ENCODE measurements at regions not wholly inside any gene's neighbourhood (a gene's known extent, or its start where the extent isn't known, plus 50 kb on each side); places are given as distances from the start of the nearest gene placed in this dataset.

DNA sequence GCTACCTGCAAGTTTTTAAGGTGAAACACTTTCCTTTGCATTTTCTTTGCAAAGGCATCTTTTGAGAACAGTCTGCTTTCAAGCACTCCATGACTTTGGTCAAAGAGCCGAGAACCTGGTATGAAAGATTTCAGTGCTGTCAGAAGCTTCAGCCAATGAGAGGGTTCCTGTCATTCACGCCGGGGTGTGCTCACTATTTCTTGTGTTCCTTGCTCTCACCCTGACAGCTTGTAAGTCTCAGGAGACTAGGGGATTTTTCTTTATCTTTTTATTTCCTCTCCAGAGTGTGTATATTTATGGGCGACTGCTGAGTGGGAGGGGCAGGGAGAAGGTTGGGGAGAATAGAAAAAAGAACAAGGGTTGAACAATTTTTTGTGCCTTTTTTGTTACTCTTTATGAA, 334.0 kb downstream of the PSAT1 start:
- no peaks in the 10 kb centered on the region for H3K9me3 Mint-ChIP-seq
- no peaks in the 10 kb centered on the region for H3K36me3 Mint-ChIP-seq
- no peak overlapping the region for H3K27ac Mint-ChIP-seq
- no peak overlapping the region for H3K4me3 Mint-ChIP-seq
- no peak for DNase-seq
- H3K4me1 Mint-ChIP-seq = no peaks in the 10 kb centered on the region
- no peaks in the 10 kb centered on the region for H3K27me3 Mint-ChIP-seq
- CTCF ChIA-PET = no interaction called here

DNA sequence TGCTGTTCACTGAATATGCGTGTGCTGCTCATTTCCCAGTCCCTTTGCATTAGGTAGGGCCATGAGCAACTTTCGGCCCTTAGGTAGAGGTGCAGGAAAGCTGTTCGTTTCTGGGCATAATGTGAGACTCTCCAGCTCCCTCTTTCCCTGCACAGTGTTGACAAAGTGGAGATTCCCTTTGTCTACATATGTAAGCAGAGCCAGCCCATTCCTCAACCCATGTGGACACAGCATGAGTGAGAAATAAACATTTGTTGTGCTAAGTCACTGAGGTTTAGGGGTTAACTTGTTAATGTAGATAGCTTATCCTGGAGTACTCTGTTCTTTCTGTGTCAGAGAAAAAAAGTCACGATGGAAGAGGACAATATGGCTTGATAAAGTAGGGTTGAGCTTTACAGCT, 343.8 kb downstream of the PSAT1 start:
- H3K27ac Mint-ChIP-seq = no peak overlapping the region
- no peaks in the 10 kb centered on the region for H3K9me3 Mint-ChIP-seq
- CTCF ChIA-PET = no interaction called here
- H3K4me1 Mint-ChIP-seq = no peaks in the 10 kb centered on the region
- no peak for DNase-seq
- no peaks in the 10 kb centered on the region for H3K36me3 Mint-ChIP-seq
- H3K4me3 Mint-ChIP-seq = no peak overlapping the region
- no peaks in the 10 kb centered on the region for H3K27me3 Mint-ChIP-seq

- Mint-ChIP-seq H3K27ac (no peak overlapping the region), H3K36me3 (no peaks in the 10 kb centered on the region)
- DNase-seq = no peak
Observed at GRCh38 chr9:78644359-78644758, 347.4 kb downstream of the PSAT1 start.

GRCh38 chr9:78654324-78654723, 357.4 kb downstream of the PSAT1 start:
- no peak for DNase-seq
- CTCF ChIA-PET = no interaction called here
- Mint-ChIP-seq H3K9me3 (peaks cover 1% of the 10 kb centered on the region), H3K27ac (no peak overlapping the region), H3K4me3 (no peak overlapping the region), H3K4me1 (no peaks in the 10 kb centered on the region), H3K27me3 (no peaks in the 10 kb centered on the region), H3K36me3 (no peaks in the 10 kb centered on the region)

More at GRCh38 chr9:78644359-78644758, 347.4 kb downstream of the PSAT1 start:
- Mint-ChIP-seq H3K4me1 (no peaks in the 10 kb centered on the region), H3K27me3 (no peaks in the 10 kb centered on the region), H3K9me3 (no peaks in the 10 kb centered on the region), H3K4me3 (no peak overlapping the region)
- CTCF ChIA-PET = no interaction called here

DNA sequence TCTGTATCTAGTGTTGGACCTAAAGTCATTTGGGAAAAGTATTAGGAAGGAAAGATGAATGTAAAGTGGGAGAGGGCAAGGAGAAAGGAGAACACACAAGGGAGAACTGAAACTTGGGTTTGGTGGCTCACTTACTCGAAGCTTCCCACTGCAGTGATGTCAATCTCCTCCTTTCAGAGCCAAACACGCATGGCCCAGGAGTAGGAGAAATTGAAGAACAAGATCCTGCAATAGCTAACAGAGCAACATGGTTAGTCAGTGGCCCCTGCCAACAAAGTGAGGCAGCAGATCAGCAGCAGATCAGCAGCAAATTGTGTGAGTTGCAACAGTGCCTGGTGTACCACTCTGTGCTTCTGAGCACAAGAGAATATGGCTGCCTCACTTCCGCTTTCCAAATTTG, 366.4 kb downstream of the PSAT1 start:
- H3K36me3 Mint-ChIP-seq = no peaks in the 10 kb centered on the region
- no peak overlapping the region for H3K27ac Mint-ChIP-seq
- no peaks in the 10 kb centered on the region for H3K27me3 Mint-ChIP-seq
- H3K9me3 Mint-ChIP-seq = peaks cover 1% of the 10 kb centered on the region
- no peaks in the 10 kb centered on the region for H3K4me1 Mint-ChIP-seq
- CTCF ChIA-PET = no interaction called here
- H3K4me3 Mint-ChIP-seq = no peak overlapping the region
- DNase-seq = no peak

GRCh38 chr9:78664370-78664769, 367.4 kb downstream of the PSAT1 start:
- DNase-seq = no peak
- CTCF ChIA-PET = no interaction called here
- Mint-ChIP-seq H3K4me3 (no peak overlapping the region), H3K27me3 (no peaks in the 10 kb centered on the region), H3K27ac (no peak overlapping the region), H3K4me1 (no peaks in the 10 kb centered on the region), H3K9me3 (peaks cover 1% of the 10 kb centered on the region), H3K36me3 (no peaks in the 10 kb centered on the region)

GRCh38 chr9:78666818-78667414, 370.0 kb downstream of the PSAT1 start:
- Mint-ChIP-seq H3K9me3 (peaks cover 2% of the 10 kb centered on the region), H3K4me1 (no peaks in the 10 kb centered on the region), H3K27ac (no peak overlapping the region), H3K36me3 (no peaks in the 10 kb centered on the region), H3K27me3 (no peaks in the 10 kb centered on the region), H3K4me3 (no peak overlapping the region)
- CTCF ChIA-PET = no interaction called here
- DNase-seq = no peak

GRCh38 chr9:78668148-78668832, 371.4 kb downstream of the PSAT1 start:
- Mint-ChIP-seq H3K4me1 (no peaks in the 10 kb centered on the region), H3K4me3 (no peak overlapping the region), H3K27me3 (no peaks in the 10 kb centered on the region), H3K27ac (no peak overlapping the region), H3K36me3 (no peaks in the 10 kb centered on the region), H3K9me3 (peaks cover 2% of the 10 kb centered on the region)
- CTCF ChIA-PET = no interaction called here
- DNase-seq = no peak

GRCh38 chr9:78669591-78669990, 372.7 kb downstream of the PSAT1 start:
- Mint-ChIP-seq H3K36me3 (no peaks in the 10 kb centered on the region), H3K9me3 (peaks cover 2% of the 10 kb centered on the region), H3K4me3 (no peak overlapping the region), H3K27ac (no peak overlapping the region), H3K4me1 (no peaks in the 10 kb centered on the region), H3K27me3 (no peaks in the 10 kb centered on the region)
- CTCF ChIA-PET = no interaction called here
- no peak for DNase-seq

GRCh38 chr9:78671785-78672184, 374.9 kb downstream of the PSAT1 start:
- Mint-ChIP-seq H3K9me3 (peaks cover 2% of the 10 kb centered on the region), H3K4me3 (no peak overlapping the region), H3K4me1 (no peaks in the 10 kb centered on the region), H3K36me3 (no peaks in the 10 kb centered on the region), H3K27me3 (no peaks in the 10 kb centered on the region), H3K27ac (no peak overlapping the region)
- CTCF ChIA-PET = no interaction called here
- DNase-seq = no peak

GRCh38 chr9:78674874-78675273, 377.9 kb downstream of the PSAT1 start:
- no peaks in the 10 kb centered on the region for H3K4me1 Mint-ChIP-seq
- CTCF ChIA-PET = no interaction called here
- H3K36me3 Mint-ChIP-seq = no peaks in the 10 kb centered on the region
- no peak overlapping the region for H3K27ac Mint-ChIP-seq
- H3K4me3 Mint-ChIP-seq = no peak overlapping the region
- H3K9me3 Mint-ChIP-seq = no peaks in the 10 kb centered on the region
- H3K27me3 Mint-ChIP-seq = no peaks in the 10 kb centered on the region
- DNase-seq = no peak

DNA sequence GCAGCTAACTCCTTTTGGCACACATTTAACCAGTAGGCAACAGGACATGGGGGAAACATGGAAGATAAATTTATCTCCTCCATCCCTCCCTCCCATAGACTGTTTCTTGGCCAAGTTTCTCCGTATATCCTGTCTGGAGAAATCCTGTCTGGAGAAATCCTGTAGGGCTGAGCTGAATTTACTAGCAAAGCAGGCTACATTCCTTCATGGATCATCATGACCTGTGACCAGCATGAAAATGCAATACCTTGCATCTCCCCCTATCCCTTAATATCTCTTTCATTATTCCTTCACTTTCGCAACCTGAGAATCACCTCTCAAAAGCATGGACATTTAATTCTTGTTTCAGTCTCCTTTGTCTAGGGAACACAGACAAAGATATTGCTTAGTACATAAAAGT, 379.1 kb downstream of the PSAT1 start:
- H3K27me3 Mint-ChIP-seq = no peaks in the 10 kb centered on the region
- DNase-seq = no peak
- H3K9me3 Mint-ChIP-seq = no peaks in the 10 kb centered on the region
- no peaks in the 10 kb centered on the region for H3K36me3 Mint-ChIP-seq
- H3K4me1 Mint-ChIP-seq = no peaks in the 10 kb centered on the region
- CTCF ChIA-PET = no interaction called here
- H3K27ac Mint-ChIP-seq = no peak overlapping the region
- H3K4me3 Mint-ChIP-seq = no peak overlapping the region

DNA sequence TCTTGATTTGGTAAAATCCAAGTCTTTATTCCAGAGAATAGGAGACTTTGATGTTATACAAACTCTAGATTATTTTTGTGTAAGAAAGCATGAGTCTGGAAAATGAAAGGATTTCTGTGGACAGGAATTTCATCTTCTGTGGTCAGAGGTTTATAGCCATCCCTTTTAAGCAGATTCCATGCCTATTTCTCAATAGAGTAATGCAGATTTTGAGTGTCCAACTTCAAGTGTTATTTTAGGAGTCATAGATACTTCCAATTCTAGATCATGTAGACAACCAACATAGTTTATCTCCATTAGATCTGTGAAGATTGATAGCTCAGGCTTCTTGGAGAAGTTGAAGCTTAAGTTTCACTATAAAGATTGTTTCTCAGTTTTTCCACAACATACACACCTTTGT, 379.7 kb downstream of the PSAT1 start:
- H3K27me3 Mint-ChIP-seq = no peaks in the 10 kb centered on the region
- no peak for DNase-seq

GRCh38 chr9:78677326-78677725, 380.4 kb downstream of the PSAT1 start:
- no peak for DNase-seq
- no peak overlapping the region for H3K4me3 Mint-ChIP-seq
- no peaks in the 10 kb centered on the region for H3K4me1 Mint-ChIP-seq
- H3K27me3 Mint-ChIP-seq = no peaks in the 10 kb centered on the region
- H3K9me3 Mint-ChIP-seq = no peaks in the 10 kb centered on the region
- no peak overlapping the region for H3K27ac Mint-ChIP-seq
- CTCF ChIA-PET = no interaction called here
- H3K36me3 Mint-ChIP-seq = no peaks in the 10 kb centered on the region

More for the DNA sequence above, 379.7 kb downstream of the PSAT1 start:
- CTCF ChIA-PET = no interaction called here
- H3K36me3 Mint-ChIP-seq = no peaks in the 10 kb centered on the region
- H3K4me1 Mint-ChIP-seq = no peaks in the 10 kb centered on the region
- no peak overlapping the region for H3K4me3 Mint-ChIP-seq
- H3K27ac Mint-ChIP-seq = no peak overlapping the region
- no peaks in the 10 kb centered on the region for H3K9me3 Mint-ChIP-seq

DNA sequence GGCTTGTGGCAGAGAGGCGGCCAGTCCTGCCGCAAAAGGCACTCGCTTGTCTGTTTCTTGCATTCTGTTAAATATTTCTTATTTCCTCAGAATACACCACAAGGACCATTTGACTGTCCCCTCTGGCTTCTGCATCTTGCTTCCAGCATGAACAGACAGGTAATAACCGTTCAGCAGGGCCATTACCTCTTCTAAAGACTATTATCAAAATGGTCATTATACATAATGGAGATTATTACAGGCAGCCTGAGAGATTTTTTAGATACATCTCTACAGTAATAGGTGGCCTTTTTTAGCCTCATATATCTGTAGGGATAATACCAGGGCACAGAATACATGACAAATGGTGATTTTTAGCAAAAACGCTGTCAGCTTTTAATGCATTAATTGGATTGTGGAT, 382.0 kb downstream of the PSAT1 start:
- Mint-ChIP-seq H3K9me3 (no peaks in the 10 kb centered on the region), H3K4me3 (no peak overlapping the region), H3K27ac (no peak overlapping the region), H3K36me3 (no peaks in the 10 kb centered on the region), H3K27me3 (no peaks in the 10 kb centered on the region), H3K4me1 (no peaks in the 10 kb centered on the region)
- CTCF ChIA-PET = no interaction called here
- no peak for DNase-seq

- Mint-ChIP-seq H3K4me3 (no peak overlapping the region), H3K9me3 (no peaks in the 10 kb centered on the region), H3K4me1 (no peaks in the 10 kb centered on the region), H3K36me3 (no peaks in the 10 kb centered on the region), H3K27ac (no peak overlapping the region), H3K27me3 (no peaks in the 10 kb centered on the region)
- DNase-seq = no peak
- CTCF ChIA-PET = no interaction called here
Observed at GRCh38 chr9:78680196-78680595, 383.3 kb downstream of the PSAT1 start.

Measured in activated naive CD4-positive, alpha-beta T cell treated with anti-CD3 and anti-CD28 coated beads, Interleukin-2, amount 10 ng/mL, durations not matched to agents 7 days and 5 days (primary cell).